HG03469 (cell line): ENCODE measurements at regions not wholly inside any gene's neighbourhood (a gene's known extent, or its start where the extent isn't known, plus 50 kb on each side); places are given as distances from the start of the nearest gene placed in this dataset.

Source experiments
- ATAC-seq: cut with Tn5 transposase; IDR thresholded peaks from one replicate; pipeline ENCODE4 v1.9.1; 2021; ENCODE audit warnings: mild to moderate bottlenecking, moderate library complexity, moderate number of reproducible peaks; ENCODE audit not compliant: unreplicated experiment

- no peak for ATAC-seq
These were observed 79.0 kb upstream of the SYT6 start for GRCh38 chr1:114232691-114233090.

- ATAC-seq, result no peak
These were observed 77.6 kb upstream of the SYT6 start for GRCh38 chr1:114231301-114231700.

GRCh38 chr1:114229368-114229767 is 75.7 kb upstream of the SYT6 start:
- ATAC-seq, result no peak

GRCh38 chr1:114227059-114227458 is 73.4 kb upstream of the SYT6 start:
- no peak for ATAC-seq

- ATAC-seq, result no peak
These were observed 70.7 kb upstream of the SYT6 start for GRCh38 chr1:114224196-114224907.

- ATAC-seq, result no peak
These were observed 69.3 kb upstream of the SYT6 start for GRCh38 chr1:114222920-114223319.

GRCh38 chr1:114219172-114219868 is 65.7 kb upstream of the SYT6 start:
- ATAC-seq, result no peak

- ATAC-seq, result no peak
These were observed 64.9 kb upstream of the SYT6 start for GRCh38 chr1:114218361-114219171.

GRCh38 chr1:114216431-114217173 is 62.9 kb upstream of the SYT6 start:
- ATAC-seq, result no peak

- no peak for ATAC-seq
These were observed 61.8 kb upstream of the SYT6 start for GRCh38 chr1:114215436-114215835.

- no peak for ATAC-seq
These were observed 60.3 kb upstream of the SYT6 start for GRCh38 chr1:114214016-114214415.

GRCh38 chr1:114209971-114210370 is 56.3 kb upstream of the SYT6 start:
- ATAC-seq, result no peak

- ATAC-seq, result no peak
These were observed 55.0 kb upstream of the SYT6 start for GRCh38 chr1:114208714-114209113.

- no peak for ATAC-seq
These were observed 54.4 kb upstream of the SYT6 start for GRCh38 chr1:114208106-114208505.

GRCh38 chr1:114207635-114208034 is 54.0 kb upstream of the SYT6 start:
- ATAC-seq, result no peak

- no peak for ATAC-seq
These were observed 52.7 kb upstream of the SYT6 start for GRCh38 chr1:114206392-114206791.

GRCh38 chr1:114203595-114204128 is 50.0 kb upstream of the SYT6 start:
- no peak for ATAC-seq
